Activated T-cell treated with anti-CD3 and anti-CD28 coated beads for 48 hours (primary cell): ENCODE measurements at regions not wholly inside any gene's neighbourhood (a gene's known extent, or its start where the extent isn't known, plus 50 kb on each side); places are given as distances from the start of the nearest gene placed in this dataset.
"Not testable (repeated sequence)": the region's sequence is repeated elsewhere in the genome, so short reads cannot be mapped to it uniquely, and the experiment has no call there.

Experiments
- DNase-seq: peaks from one replicate; pipeline ENCODE4 v3.0.0-alpha.2; 2020; ENCODE audit warnings: low read depth

GRCh38 chr12:47488888-47489287, 216.9 kb downstream of the RPAP3 start:
- no peak for DNase-seq

DNA sequence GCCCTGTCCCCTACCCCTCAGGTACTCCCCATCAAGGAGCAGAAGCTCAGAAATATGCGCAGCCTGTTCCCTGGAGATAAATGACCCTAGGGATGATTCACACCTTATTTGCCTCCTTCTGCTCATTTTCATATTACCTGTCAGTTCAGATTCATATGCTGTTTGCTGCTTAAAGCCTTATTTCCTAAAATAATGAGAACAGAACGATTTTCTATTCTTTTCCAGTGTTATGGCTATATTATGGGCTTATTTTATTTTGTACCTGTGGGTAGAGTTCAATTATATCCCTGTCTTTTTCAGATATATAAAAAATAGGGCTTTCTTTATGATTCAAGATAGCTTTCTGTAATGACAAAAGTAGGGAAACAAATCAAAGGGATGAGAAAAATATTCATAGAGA, 224.8 kb downstream of the RPAP3 start:
- no peak for DNase-seq

DNA sequence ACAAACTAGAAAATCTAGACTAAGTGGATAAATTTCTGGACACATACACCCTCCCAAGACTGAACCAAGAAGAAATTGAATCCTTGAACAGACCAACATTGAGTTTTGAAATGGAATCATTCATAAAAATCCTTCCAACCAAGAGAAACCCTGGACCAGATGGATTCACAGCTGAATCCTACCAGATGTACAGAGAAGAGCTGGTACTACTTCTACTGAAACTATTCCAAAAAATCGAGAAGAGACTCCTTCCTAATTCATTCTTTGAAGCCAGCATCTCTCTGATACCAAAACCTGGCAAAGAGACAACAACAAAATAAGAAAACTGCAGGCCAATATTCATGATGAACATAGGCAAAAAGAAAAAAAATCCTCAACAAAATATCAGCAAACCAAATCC, 227.4 kb downstream of the RPAP3 start:
- no peak for DNase-seq

- DNase-seq, result no peak
Measured at GRCh38 chr12:47473091-47473490, 232.7 kb downstream of the RPAP3 start.

GRCh38 chr12:47470349-47470748, 235.5 kb downstream of the RPAP3 start:
- DNase-seq, result not testable (repeated sequence)

DNA sequence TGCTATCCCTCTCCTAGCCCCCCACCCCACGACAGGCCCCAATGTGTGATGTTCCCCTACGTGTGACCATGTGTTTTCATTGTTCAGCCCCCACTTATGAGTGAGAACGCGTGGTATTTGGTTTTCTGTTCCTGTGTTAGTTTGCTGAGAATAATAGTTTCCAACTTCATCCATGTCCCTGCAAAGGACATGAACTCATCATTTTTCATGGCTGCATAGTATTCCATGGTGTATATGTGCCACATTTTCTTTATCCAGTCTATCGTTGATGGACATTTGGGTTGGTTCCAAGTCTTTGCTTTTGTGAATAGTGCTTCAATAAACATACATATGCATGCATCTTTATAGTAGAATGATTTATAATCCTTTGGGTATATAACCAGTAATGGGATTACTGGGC, 241.9 kb downstream of the RPAP3 start:
- DNase-seq, result not testable (repeated sequence)

- DNase-seq, result no peak
Measured at GRCh38 chr12:47458279-47458678, 247.6 kb downstream of the RPAP3 start.

- DNase-seq, result no peak
Measured at GRCh38 chr12:47449797-47450196, 256.0 kb downstream of the RPAP3 start.

DNA sequence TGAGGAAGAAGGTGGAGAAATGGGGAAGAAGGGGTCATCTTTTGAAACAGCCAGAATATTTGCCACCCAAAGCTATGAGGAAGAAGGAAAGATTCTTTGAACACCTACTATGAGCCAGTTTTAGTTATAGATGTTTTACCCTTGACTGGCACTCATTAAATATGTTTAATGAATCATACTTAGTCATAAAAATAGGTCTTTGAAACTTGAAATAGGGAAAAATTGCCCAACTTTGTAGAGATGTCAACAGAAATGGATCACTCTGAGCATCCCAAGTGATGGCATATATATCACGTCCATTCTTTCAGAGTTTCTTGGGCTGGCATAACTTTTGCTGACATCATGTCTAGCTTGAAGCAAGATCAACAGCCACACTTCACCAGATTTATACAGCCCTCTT, 263.5 kb downstream of the RPAP3 start:
- no peak for DNase-seq

GRCh38 chr12:47441490-47441889, 264.3 kb downstream of the RPAP3 start:
- DNase-seq, result no peak

- no peak for DNase-seq
Measured at GRCh38 chr12:47438175-47438574, 267.7 kb downstream of the RPAP3 start.

DNA sequence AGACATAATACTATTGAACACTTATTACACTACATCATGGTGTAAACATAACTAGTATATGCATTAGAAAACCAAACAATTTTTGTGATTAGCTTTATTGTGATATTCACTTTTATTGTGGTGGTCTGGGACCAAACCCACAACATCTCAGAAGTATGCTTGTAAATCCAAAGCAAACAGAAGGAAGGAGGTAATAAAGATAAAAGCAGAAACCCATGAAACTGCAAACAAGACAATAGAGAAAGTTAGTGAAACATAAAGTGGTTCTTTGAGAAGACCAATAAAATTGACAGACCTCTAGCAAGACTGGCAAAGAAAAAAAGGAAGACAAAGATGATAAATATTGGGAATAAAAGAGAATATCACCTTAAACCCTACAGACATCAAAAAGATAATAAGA, 268.3 kb downstream of the RPAP3 start:
- DNase-seq, result no peak

DNA sequence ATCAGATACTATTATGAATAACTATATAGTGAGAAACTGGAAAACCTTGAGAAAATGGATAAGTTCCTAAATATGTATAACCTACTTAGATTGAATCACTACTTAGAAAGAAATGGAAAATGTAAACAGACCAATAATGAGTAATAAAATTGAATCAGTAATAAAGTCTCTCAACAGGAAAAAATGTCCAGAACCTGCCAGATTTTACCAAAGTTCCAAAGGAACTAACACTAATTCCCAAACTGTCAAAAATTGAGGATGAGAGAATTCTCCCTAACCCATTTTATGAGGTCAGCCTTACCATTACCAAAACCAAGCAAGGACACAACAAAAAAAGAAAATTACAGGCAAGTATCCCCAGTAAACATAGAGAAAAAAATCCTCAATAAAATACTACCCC, 272.0 kb downstream of the RPAP3 start:
- no peak for DNase-seq

GRCh38 chr12:47426678-47427309, 279.0 kb downstream of the RPAP3 start:
- DNase-seq, result not testable (repeated sequence)

DNA sequence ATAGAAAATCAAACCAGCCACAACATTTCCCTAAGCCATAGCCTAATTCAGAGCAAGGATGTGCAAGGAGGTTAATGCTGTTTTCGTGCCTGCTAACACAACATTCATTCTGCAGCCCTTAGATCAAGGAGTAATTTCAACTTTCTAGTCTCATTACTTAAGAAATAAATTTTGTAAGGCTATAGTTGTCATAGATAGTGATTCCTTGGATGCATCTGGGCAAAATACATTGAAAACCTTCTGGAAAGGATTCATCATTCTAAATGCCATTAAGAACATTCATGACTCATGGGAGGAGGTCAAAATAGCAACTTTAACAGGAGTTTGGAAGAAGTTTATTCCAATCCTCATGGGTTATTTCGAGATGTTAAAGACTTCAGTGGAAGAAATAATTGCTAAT, 283.2 kb downstream of the RPAP3 start:
- no peak for DNase-seq

DNA sequence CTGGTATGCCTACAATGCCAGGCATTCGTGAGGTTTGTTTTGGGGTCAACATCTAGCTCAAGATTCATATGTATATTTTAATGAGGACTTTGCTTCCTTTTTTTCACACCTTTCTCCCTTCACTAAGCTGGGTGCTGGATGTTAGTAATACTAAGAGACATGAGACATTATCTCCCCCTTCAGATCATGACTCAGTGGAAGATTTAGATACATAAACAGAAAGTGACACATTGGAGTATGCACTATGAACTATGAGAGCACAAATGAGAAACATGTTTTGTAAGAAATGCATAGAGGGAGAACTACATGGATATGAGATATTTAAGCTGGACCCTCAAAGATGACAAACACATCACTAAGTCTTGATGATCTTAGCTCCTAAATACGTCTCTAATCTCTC, 286.3 kb downstream of the RPAP3 start:
- DNase-seq, result no peak

DNA sequence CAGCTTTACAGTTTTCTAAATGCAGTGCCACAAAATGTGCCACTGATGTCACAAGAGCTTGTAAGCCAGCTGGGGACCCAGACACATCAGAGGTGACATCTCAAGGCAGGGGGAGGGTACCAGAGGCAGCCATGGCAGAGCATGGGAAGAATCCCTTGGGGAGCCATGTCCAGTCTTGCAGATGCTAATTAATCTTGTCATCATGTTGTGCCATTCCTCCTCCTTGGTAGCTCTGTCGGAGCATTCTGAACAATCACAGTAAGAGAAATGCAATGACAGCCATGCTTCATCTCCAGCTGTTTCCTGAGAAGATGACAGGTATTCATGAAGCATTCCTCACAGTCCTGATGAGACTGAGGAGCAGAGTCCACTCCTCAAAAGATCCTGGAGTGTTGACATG, 287.9 kb downstream of the RPAP3 start:
- DNase-seq, result no peak

DNA sequence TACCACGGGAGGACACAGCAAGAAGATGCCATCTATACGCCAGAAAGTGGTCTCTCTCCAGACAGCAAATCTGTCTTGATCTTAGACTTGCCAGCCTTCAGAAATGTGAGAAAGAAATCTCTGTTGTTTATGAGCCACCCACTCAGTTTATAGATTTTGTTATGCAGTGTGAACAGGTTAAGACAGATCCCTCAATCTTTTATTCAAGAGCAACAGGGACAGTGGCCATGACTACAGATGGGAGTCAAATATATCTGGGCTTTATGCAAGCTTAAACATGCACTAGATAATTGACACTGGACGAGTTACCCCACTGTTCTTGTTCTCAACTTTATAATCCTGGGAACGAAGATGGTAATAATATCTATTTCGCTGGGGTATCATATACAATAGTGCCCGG, 288.7 kb downstream of the RPAP3 start:
- DNase-seq, result no peak

DNA sequence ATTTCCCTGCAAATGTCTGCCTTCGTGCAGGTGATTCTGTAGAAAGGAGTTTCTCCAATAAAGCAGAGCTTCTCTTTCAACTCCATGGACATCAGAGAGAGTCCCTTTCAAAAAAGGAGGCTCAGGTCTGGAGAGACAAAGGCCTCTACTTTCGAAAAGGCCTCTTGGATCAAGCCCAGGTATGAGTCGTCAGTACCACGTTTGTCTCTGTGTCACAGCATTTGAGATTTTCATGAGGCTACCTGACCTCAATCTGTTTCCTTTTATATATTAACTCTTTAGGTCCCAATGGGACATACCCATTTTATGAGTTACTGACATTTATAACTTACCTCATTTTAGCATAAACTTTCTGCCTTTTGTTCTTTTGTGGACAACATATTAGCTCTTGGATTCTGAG, 290.8 kb downstream of the RPAP3 start:
- no peak for DNase-seq

DNA sequence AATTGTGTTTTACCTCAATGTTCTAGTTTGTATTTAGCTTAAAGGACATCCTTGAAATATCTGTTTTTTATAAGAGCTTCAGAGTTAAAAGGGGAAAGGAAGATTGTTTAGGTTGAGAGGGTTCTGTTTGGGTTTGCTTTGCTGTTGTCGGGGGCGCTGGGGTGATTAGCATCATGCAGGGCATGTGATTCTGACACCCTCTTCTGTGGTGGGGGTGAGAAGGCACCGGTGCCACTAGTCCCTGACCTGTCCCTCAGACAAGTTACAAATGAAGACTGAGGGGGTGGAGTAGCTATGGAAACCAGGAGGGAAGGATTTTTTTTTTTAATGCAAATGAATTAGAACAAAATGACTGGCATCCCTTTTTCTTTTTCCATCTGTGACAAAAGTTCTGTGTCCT, 291.3 kb downstream of the RPAP3 start:
- DNase-seq, result no peak

GRCh38 chr12:47413806-47414205, 292.0 kb downstream of the RPAP3 start:
- DNase-seq, result no peak

DNA sequence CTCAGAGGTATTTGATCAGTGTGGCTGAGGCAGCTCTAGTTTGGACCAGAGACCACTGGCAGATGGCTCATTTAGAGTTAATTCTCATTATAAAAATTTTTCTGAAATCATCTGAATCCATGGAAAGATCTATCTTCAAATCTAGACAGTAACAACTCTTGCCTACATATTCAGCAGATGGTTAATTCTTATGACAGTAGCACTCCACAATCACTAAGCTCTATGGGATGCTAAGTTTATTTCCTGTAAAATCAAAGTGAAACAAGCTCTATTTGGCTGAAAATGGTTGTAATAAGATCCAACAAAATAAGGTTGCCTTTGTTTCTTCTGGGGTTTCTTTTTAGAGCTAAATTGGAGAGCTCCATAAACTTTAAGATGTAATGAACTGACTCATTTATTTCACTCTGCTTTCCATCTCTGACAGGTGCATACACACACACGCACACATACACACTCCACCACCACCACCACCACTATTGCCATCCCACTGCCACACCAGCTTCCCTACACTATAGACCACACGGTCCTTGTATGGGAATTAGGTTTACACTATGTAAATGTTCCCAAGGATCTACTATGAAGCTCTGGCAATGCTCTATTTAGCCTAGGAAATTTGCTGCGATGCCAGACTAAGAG, 293.1 kb downstream of the RPAP3 start:
- DNase-seq, result no peak

GRCh38 chr12:47411966-47412365, 293.9 kb downstream of the RPAP3 start:
- no peak for DNase-seq

DNA sequence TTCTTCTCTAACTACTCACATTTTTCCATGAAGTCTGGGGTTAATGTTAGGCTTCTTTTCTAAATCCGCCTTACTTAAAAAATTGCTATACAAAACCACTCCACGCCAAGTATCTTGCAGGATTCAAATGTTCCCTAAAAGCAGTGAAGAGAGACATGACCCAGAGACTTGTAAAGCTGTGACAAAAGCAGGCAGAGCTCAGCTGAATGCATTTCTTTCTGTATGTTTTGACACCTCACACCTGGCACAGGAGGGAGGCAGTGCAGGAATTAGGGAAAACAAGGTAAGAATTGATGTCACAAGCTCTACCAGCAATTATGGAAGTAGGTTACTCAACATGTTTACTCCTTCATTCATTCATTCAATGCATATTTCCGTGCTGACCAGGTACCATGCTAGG, 295.0 kb downstream of the RPAP3 start:
- DNase-seq, result no peak
